ENCODE measurements at regions not wholly inside any gene's neighbourhood (a gene's known extent, or its start where the extent isn't known, plus 50 kb on each side); places are given as distances from the start of the nearest gene placed in this dataset.

DNA sequence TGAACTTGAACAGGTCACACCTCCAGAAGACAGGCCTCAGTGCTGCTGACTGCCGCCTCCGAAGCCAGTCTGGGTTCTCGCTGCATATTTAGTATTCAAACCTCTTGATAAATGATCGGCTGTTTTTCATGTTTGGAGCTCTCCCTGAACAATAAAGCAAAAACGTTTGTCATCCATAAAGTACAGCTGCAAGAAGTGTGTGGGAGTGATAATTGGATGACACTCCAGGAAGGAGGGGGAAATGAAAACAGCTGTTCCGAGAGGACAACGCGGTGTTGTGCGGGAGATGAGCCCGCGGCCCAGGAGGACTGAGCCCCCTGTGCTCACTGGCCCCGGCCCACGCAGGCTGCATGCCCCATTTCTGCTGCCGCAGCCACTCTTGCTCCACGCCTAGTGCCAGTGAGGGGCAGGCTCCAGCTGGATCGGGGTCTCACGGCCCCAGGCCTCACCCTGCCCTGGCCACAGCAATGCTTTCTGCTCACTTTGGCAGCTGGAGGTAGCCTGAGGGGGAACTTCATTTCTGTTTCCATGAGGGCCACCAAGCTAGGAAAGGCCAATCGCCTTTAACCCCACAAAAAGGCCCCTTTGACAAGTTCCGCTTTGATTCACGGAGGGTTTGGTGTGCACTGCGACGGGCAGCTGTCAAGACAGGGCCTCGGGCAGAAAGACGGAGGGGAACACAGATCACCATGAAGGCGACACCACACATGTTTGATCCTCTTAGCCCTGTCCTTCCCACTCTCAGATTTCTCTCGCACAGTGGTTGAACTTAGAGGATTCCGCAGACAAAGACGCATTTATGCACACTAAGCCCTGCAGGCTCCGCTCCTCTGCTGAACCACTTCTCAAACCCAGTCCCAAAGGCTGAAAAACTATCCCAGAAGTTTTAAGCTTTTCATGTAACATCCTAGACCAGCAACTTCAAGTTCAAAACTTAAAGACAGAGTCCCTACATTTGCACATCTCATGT is 537.6 kb downstream of the EFNB2 start:
- TF ChIP-seq, protein P1, sequence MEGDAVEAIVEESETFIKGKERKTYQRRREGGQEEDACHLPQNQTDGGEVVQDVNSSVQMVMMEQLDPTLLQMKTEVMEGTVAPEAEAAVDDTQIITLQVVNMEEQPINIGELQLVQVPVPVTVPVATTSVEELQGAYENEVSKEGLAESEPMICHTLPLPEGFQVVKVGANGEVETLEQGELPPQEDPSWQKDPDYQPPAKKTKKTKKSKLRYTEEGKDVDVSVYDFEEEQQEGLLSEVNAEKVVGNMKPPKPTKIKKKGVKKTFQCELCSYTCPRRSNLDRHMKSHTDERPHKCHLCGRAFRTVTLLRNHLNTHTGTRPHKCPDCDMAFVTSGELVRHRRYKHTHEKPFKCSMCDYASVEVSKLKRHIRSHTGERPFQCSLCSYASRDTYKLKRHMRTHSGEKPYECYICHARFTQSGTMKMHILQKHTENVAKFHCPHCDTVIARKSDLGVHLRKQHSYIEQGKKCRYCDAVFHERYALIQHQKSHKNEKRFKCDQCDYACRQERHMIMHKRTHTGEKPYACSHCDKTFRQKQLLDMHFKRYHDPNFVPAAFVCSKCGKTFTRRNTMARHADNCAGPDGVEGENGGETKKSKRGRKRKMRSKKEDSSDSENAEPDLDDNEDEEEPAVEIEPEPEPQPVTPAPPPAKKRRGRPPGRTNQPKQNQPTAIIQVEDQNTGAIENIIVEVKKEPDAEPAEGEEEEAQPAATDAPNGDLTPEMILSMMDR (IDR thresholded peaks at IDR 0.05; ENCODE audit: low read depth, low read length) = no peak
- TF ChIP-seq EZH2phosphoT487 (IDR thresholded peaks at IDR 0.05; ENCODE audit: low read depth) = no peak

Data from OCI-LY3 (cell line).